ENCODE measurements at regions not wholly inside any gene's neighbourhood (a gene's known extent, or its start where the extent isn't known, plus 50 kb on each side); places are given as distances from the start of the nearest gene placed in this dataset.

DNA sequence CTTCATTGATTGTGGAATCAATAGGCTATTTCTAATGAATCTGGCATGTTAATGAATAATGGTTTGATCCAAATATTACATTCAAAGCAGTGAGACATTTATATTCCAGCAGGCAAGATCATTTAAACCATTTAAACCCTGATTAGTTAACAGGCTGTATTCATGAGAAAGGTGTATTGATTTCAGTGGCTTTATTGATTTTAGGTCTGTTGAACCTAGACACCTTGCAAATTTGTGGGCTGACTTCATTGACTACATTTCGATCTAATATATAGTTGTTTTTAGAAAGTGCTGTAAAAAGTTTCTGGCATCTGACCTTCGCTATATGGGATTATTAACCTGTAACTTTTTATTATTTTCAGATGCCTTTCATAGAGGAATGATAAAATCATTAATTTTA is 900.1 kb upstream of the CITED2 start:
- TF ChIP-seq, protein P1, sequence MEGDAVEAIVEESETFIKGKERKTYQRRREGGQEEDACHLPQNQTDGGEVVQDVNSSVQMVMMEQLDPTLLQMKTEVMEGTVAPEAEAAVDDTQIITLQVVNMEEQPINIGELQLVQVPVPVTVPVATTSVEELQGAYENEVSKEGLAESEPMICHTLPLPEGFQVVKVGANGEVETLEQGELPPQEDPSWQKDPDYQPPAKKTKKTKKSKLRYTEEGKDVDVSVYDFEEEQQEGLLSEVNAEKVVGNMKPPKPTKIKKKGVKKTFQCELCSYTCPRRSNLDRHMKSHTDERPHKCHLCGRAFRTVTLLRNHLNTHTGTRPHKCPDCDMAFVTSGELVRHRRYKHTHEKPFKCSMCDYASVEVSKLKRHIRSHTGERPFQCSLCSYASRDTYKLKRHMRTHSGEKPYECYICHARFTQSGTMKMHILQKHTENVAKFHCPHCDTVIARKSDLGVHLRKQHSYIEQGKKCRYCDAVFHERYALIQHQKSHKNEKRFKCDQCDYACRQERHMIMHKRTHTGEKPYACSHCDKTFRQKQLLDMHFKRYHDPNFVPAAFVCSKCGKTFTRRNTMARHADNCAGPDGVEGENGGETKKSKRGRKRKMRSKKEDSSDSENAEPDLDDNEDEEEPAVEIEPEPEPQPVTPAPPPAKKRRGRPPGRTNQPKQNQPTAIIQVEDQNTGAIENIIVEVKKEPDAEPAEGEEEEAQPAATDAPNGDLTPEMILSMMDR (conservative IDR thresholded peaks at IDR 0.05; ENCODE audit: low read depth, low read length) = no peak
- TF ChIP-seq EZH2 (IDR thresholded peaks at IDR 0.05; ENCODE audit: borderline replicate concordance, low read depth, low read length, poor library complexity, severe bottlenecking) = no peak

All from A673 (cell line).